OCI-LY3 (cell line): ENCODE measurements at regions not wholly inside any gene's neighbourhood (a gene's known extent, or its start where the extent isn't known, plus 50 kb on each side); places are given as distances from the start of the nearest gene placed in this dataset.

Source experiments
- CTCF ChIP-seq: fragments of 200-600, 300-600 bp; sonication (generic); IDR thresholded peaks from 2 replicates; pipeline ENCODE4 v1.5.1; 2014; ENCODE audit warnings: antibody characterized with exemption, low read length, low read depth
- EZH2phosphoT487 ChIP-seq: fragments of 200-600 bp; shearing (Covaris generic); IDR thresholded peaks from 2 replicates; pipeline ENCODE4 v1.6.1; 2018; ENCODE audit warnings: antibody characterized with exemption, mixed run types, low read depth

DNA sequence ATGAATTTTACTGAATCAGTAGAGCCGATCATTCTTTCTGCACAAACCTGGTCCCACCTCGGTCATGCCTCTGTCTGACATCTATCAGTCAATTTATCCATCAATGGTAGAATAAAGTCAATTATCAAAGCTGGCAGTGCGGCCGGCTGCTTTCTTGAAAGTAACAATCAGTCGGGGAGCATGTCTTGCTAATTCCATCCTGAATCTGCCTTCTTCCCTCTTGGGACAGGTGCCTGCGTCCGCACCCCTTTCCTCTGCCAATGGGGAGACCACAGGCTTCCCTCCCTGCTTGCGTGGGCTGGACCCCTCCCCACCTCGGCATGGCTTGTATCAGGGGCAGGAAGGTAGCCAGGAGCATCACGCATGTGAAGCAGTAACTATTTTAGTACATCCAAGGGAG lies 962.9 kb downstream of the BRD1 start:
- TF ChIP-seq CTCF (no peak), EZH2phosphoT487 (no peak)
